Caco-2 (cell line): ENCODE measurements at regions not wholly inside any gene's neighbourhood (a gene's known extent, or its start where the extent isn't known, plus 50 kb on each side); places are given as distances from the start of the nearest gene placed in this dataset.

Source experiments
- BruUV-seq: library from RNA; stranded (reverse); fragments of 400-500 nt; replicated peaks from 2 replicates; lab custom pipeline; 2021; lab: Mats Ljungman, UMichigan
- CTCF ChIA-PET: fragments of 300-600 bp; sonication (Branson Sonifier 250); formaldehyde crosslinking; loops from one replicate; lab custom pipeline; 2022; ENCODE audit warnings: antibody characterized with exemption; lab: Charles Lee
- POLR2A ChIA-PET: fragments of 300-600 bp; sonication (Branson Sonifier 250); formaldehyde crosslinking; loops from one replicate; lab custom pipeline; 2022; ENCODE audit warnings: antibody characterized with exemption; lab: Charles Lee
- DNase-seq, 2 experiments: peaks; one replicate each; pipeline versions ENCODE4 v3.0.0 to v3.0.0-alpha.2; 2020 to 2022
- H3K27me3 ChIP-seq: replicated peaks from 2 replicates; pipeline ENCODE4 v1.6.0; 2011; ENCODE audit warnings: low read length; ENCODE audit not compliant: control insufficient read depth, insufficient read depth
- H3K36me3 ChIP-seq: 2 replicates; pipeline ENCODE4 v1.5.1; 2011; ENCODE audit warnings: low read length; ENCODE audit not compliant: control insufficient read depth, insufficient read depth
- H3K4me1 ChIP-seq: fragments of 250-450 bp; sonication (Bioruptor Pico); 2 replicates; pipeline ENCODE4 v1.5.1; 2020; ENCODE audit warnings: mild to moderate bottlenecking
- H3K4me3 ChIP-seq: 2 replicates; pipeline ENCODE4 v1.5.1; 2011; ENCODE audit warnings: low read depth, mild to moderate bottlenecking, control low read depth, low read length
- H3K9me3 ChIP-seq: fragments of 250-450 bp; sonication (Bioruptor Pico); 2 replicates; pipeline ENCODE4 v1.5.1; 2020; ENCODE audit warnings: mild to moderate bottlenecking, moderate library complexity
- H3K27ac Mint-ChIP-seq: one replicate; pipeline ENCODE4 v1.8.0; 2022; ENCODE audit warnings: mixed read lengths; ENCODE audit not compliant: unreplicated experiment
- H3K27me3 Mint-ChIP-seq: one replicate; pipeline ENCODE4 v1.8.0; 2022; ENCODE audit warnings: mixed read lengths; ENCODE audit not compliant: insufficient read depth, unreplicated experiment
- H3K36me3 Mint-ChIP-seq: one replicate; pipeline ENCODE4 v1.8.0; 2022; ENCODE audit warnings: mild to moderate bottlenecking, mixed read lengths; ENCODE audit not compliant: insufficient read depth, unreplicated experiment
- H3K4me1 Mint-ChIP-seq: one replicate; pipeline ENCODE4 v1.8.0; 2022; ENCODE audit warnings: low read depth, mixed read lengths; ENCODE audit not compliant: unreplicated experiment
- H3K4me3 Mint-ChIP-seq: one replicate; pipeline ENCODE4 v1.8.0; 2022; ENCODE audit warnings: mild to moderate bottlenecking, moderate library complexity, mixed read lengths; ENCODE audit not compliant: unreplicated experiment
- H3K9me3 Mint-ChIP-seq: one replicate; pipeline ENCODE4 v1.8.0; 2022; ENCODE audit warnings: mixed read lengths; ENCODE audit not compliant: unreplicated experiment
- intact Hi-C: fragments of 100-400 bp; cut with micrococcal nuclease; formaldehyde crosslinking; loops from one replicate; pipeline ENCODE4 v1.10.0; 2022; ENCODE audit not compliant: unreplicated experiment
- TF ChIP-seq, protein P1 (sequence below), 2 experiments: fragments of 200-600 bp in 1 of 2; IDR thresholded peaks; 1 replicate in 1 of 2; 2 replicates in 1 of 2; pipeline versions ENCODE4 v1.5.1 to v1.8.0; 2011 to 2022; ENCODE audit warnings: antibody characterized with exemption in 1 of 2, control low read depth in 1 of 2, inconsistent platforms in 1 of 2, low read depth in 1 of 2, low read length in 1 of 2, mild to moderate bottlenecking in 1 of 2, moderate library complexity in 1 of 2; ENCODE audit not compliant: insufficient read depth in 1 of 2, severe bottlenecking in 1 of 2, unreplicated experiment in 1 of 2

DNA sequence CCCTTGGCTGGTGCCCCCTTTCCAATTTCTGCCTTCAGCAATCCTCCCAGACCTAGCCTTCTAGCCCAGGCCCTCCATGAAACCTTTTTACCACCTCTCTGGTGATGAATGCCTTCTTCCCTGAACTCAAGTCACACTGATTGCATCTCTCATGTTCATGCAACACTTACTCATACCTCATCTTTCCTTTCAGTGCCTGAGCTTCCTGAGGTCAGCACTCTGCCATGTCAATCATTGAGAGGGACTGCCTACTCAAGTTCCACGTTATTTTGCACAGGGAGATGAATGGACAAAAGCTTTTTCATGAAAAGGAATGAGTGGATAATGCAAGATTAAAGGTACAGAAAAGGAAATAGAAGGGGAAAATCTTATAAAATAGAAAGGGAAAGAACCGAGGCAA is 60.1 kb upstream of the PLEKHG1 start:
- POLR2A ChIA-PET = interaction anchor here (0.6 kb wide), 1 partner anchor 27 kb away, joined by 3 read pairs; no protein-coding TSS in a partner anchor
- intact Hi-C loops = no loop called here
- no peak overlapping the region for H3K4me3 ChIP-seq
- H3K36me3 ChIP-seq = no peaks in the 10 kb centered on the region
- peaks cover 15% of the 10 kb centered on the region for H3K9me3 Mint-ChIP-seq
- H3K4me1 Mint-ChIP-seq = peaks cover 8% of the 10 kb centered on the region
- no peak for DNase-seq
- TF ChIP-seq, protein P1, sequence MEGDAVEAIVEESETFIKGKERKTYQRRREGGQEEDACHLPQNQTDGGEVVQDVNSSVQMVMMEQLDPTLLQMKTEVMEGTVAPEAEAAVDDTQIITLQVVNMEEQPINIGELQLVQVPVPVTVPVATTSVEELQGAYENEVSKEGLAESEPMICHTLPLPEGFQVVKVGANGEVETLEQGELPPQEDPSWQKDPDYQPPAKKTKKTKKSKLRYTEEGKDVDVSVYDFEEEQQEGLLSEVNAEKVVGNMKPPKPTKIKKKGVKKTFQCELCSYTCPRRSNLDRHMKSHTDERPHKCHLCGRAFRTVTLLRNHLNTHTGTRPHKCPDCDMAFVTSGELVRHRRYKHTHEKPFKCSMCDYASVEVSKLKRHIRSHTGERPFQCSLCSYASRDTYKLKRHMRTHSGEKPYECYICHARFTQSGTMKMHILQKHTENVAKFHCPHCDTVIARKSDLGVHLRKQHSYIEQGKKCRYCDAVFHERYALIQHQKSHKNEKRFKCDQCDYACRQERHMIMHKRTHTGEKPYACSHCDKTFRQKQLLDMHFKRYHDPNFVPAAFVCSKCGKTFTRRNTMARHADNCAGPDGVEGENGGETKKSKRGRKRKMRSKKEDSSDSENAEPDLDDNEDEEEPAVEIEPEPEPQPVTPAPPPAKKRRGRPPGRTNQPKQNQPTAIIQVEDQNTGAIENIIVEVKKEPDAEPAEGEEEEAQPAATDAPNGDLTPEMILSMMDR (IDR thresholded peaks at IDR 0.05; ENCODE audit: insufficient read depth in 1 of 2, low read depth in 1 of 2, low read length in 1 of 2, severe bottlenecking in 1 of 2, unreplicated experiment in 1 of 2) = no peak
- no peaks in the 10 kb centered on the region for H3K36me3 Mint-ChIP-seq
- no peak overlapping the region for H3K27ac Mint-ChIP-seq
- H3K4me3 Mint-ChIP-seq = no peak overlapping the region
- H3K27me3 ChIP-seq = no peaks in the 10 kb centered on the region
- H3K4me1 ChIP-seq = peaks cover 8% of the 10 kb centered on the region
- BruUV-seq = no TSS peak
- CTCF ChIA-PET = no interaction called here
- no peaks in the 10 kb centered on the region for H3K27me3 Mint-ChIP-seq
- H3K9me3 ChIP-seq = no peaks in the 10 kb centered on the region

DNA sequence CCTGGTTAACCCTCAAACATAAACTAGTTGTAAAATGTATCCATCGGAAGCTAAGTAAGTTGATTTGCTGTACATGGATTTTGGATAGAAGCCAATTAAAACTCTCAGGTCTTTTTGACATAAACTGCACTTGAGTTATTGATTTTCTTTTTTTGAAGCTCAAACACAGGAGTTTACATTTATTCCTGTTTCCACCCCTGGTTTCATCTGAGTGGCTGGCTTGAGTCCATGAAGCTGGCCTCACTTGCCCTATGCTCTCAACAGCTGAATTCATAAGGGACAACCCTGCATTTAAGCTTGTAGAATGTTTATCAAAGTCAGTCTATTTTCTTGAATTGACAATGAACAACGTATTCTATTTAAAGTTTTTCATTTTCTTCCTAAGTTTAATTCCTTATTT is 58.1 kb upstream of the PLEKHG1 start:
- Mint-ChIP-seq H3K4me3 (no peak overlapping the region), H3K36me3 (no peaks in the 10 kb centered on the region), H3K27ac (no peak overlapping the region), H3K27me3 (no peaks in the 10 kb centered on the region), H3K9me3 (peaks cover 15% of the 10 kb centered on the region), H3K4me1 (no peaks in the 10 kb centered on the region)
- H3K36me3 ChIP-seq = no peaks in the 10 kb centered on the region
- no peak for DNase-seq
- no peaks in the 10 kb centered on the region for H3K27me3 ChIP-seq
- H3K4me3 ChIP-seq = no peak overlapping the region
- intact Hi-C loops = no loop called here
- H3K4me1 ChIP-seq = no peaks in the 10 kb centered on the region
- CTCF ChIA-PET = no interaction called here
- no TSS peak for BruUV-seq
- TF ChIP-seq, protein P1 (IDR thresholded peaks at IDR 0.05; ENCODE audit: insufficient read depth in 1 of 2, low read depth in 1 of 2, low read length in 1 of 2, severe bottlenecking in 1 of 2, unreplicated experiment in 1 of 2) = no peak
- no peaks in the 10 kb centered on the region for H3K9me3 ChIP-seq
- POLR2A ChIA-PET = no interaction called here

DNA sequence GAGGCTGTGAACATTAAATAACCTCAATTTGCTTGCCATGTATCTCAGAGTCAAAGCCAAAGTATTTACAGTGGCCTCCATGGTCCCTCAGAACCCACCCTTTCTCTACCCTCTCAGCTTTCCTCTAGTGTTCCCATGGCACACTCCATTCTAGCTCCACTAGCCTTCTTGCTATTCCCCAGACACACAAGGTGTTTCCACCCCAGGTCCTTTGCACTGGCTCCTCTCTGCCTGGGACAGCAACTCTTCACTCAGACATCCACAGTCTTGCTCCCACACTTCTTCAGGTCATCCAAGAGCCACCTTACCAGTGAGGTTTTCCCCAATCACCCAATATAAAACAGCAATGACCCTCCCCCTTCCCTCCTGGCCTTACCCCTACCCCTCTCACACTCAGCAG is 56.5 kb upstream of the PLEKHG1 start:
- Histone ChIP-seq H3K4me3 (no peak overlapping the region), H3K27me3 (no peaks in the 10 kb centered on the region), H3K36me3 (no peaks in the 10 kb centered on the region), H3K4me1 (peaks cover 5% of the 10 kb centered on the region; the same call in 1 of the 2 replicates), H3K9me3 (no peaks in the 10 kb centered on the region)
- intact Hi-C loops = no loop called here
- Mint-ChIP-seq H3K4me1 (no peaks in the 10 kb centered on the region), H3K4me3 (no peak overlapping the region), H3K27ac (no peak overlapping the region), H3K9me3 (peaks cover 15% of the 10 kb centered on the region), H3K36me3 (no peaks in the 10 kb centered on the region), H3K27me3 (no peaks in the 10 kb centered on the region)
- POLR2A ChIA-PET = no interaction called here
- BruUV-seq = no TSS peak
- TF ChIP-seq, protein P1 (IDR thresholded peaks at IDR 0.05; ENCODE audit: insufficient read depth in 1 of 2, low read depth in 1 of 2, low read length in 1 of 2, severe bottlenecking in 1 of 2, unreplicated experiment in 1 of 2) = no peak
- CTCF ChIA-PET = no interaction called here
- DNase-seq = no peak
